HEK293T (cell line): ENCODE measurements at regions not wholly inside any gene's neighbourhood (a gene's known extent, or its start where the extent isn't known, plus 50 kb on each side); places are given as distances from the start of the nearest gene placed in this dataset.

Source experiments
- ELF4 ChIP-seq: fragments of 450-650 bp; IDR thresholded peaks from 2 replicates; pipeline ENCODE4 v1.6.1; 2017; ENCODE audit warnings: antibody characterized with exemption
- NFRKB ChIP-seq: fragments of 450-650 bp; IDR thresholded peaks from 2 replicates; pipeline ENCODE4 v1.6.1; 2016; ENCODE audit warnings: mild to moderate bottlenecking, moderate library complexity
- SP1 ChIP-seq: fragments of 450-650 bp; IDR thresholded peaks from 2 replicates; pipeline ENCODE4 v1.6.1; 2017
- SUZ12 ChIP-seq: fragments of 450-650 bp; IDR thresholded peaks from 2 replicates; pipeline ENCODE4 v1.6.1; 2016; ENCODE audit warnings: mild to moderate bottlenecking

DNA sequence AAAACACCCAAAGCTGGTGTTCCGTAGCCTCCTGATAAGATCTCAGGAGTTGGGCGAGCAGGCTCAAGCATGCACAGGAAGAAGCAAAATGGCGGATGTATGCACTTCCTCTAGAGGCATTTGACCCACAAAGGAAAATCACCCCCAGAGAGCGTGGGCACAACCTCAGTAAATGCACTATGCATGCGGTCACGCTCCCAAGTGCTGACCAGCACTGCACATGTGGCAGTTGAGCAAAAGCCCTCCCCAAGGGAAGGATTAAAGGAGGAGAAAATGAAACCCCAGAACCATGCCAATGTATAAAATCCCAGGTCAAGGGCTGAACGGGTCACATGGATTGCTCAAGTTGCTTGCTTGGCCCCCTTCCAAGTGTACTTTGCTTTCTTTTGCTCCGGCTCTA, 289.4 kb upstream of the IGF1R start:
- no peak for TF ChIP-seq NFRKB
- TF ChIP-seq SUZ12, result no peak
- no peak for TF ChIP-seq SP1
- TF ChIP-seq ELF4, result no peak
